HG03159 (cell line): ENCODE measurements at regions not wholly inside any gene's neighbourhood (a gene's known extent, or its start where the extent isn't known, plus 50 kb on each side); places are given as distances from the start of the nearest gene placed in this dataset.

Experiments
- ATAC-seq: cut with Tn5 transposase; IDR thresholded peaks from one replicate; pipeline ENCODE4 v1.9.1; 2021; ENCODE audit warnings: mild to moderate bottlenecking, moderate library complexity; ENCODE audit not compliant: unreplicated experiment

GRCh38 chr9:81841333-81841732, 86.9 kb upstream of the SPATA31D4 start:
- ATAC-seq, result no peak

GRCh38 chr9:81844131-81844567, 84.1 kb upstream of the SPATA31D4 start:
- ATAC-seq, result no peak

- ATAC-seq, result no peak
Observed at GRCh38 chr9:81847181-81847915, 80.9 kb upstream of the SPATA31D4 start.

- no peak for ATAC-seq
Observed at GRCh38 chr9:81848472-81848871, 79.8 kb upstream of the SPATA31D4 start.

- ATAC-seq, result no peak
Observed at GRCh38 chr9:81849631-81850259, 78.5 kb upstream of the SPATA31D4 start.

- no peak for ATAC-seq
Observed at GRCh38 chr9:81850724-81851123, 77.5 kb upstream of the SPATA31D4 start.

GRCh38 chr9:81851340-81851739, 76.9 kb upstream of the SPATA31D4 start:
- no peak for ATAC-seq

- ATAC-seq, result no peak
Observed at GRCh38 chr9:81852820-81853219, 75.4 kb upstream of the SPATA31D4 start.

GRCh38 chr9:81855538-81855937, 72.7 kb upstream of the SPATA31D4 start:
- no peak for ATAC-seq

- no peak for ATAC-seq
Observed at GRCh38 chr9:81858657-81859430, 69.4 kb upstream of the SPATA31D4 start.

- ATAC-seq, result no peak
Observed at GRCh38 chr9:81860581-81860980, 67.6 kb upstream of the SPATA31D4 start.

- no peak for ATAC-seq
Observed at GRCh38 chr9:81861644-81862043, 66.6 kb upstream of the SPATA31D4 start.

GRCh38 chr9:81868145-81868544, 60.1 kb upstream of the SPATA31D4 start:
- ATAC-seq, result no peak

- ATAC-seq, result no peak
Observed at GRCh38 chr9:81871695-81872094, 56.5 kb upstream of the SPATA31D4 start.

- no peak for ATAC-seq
Observed at GRCh38 chr9:81874250-81874649, 54.0 kb upstream of the SPATA31D4 start.

- ATAC-seq, result no peak
Observed at GRCh38 chr9:81874931-81875330, 53.3 kb upstream of the SPATA31D4 start.

GRCh38 chr9:81877047-81877446, 51.2 kb upstream of the SPATA31D4 start:
- ATAC-seq, result no peak
